NCI-H2227 treated with DMSO at 0.1 percent for 48 hours (cell line): ENCODE measurements at regions not wholly inside any gene's neighbourhood (a gene's known extent, or its start where the extent isn't known, plus 50 kb on each side); places are given as distances from the start of the nearest gene placed in this dataset.

Experiments
- DNase-seq: peaks from one replicate; lab custom pipeline; 2025; lab: John Stamatoyannopoulos, UW

DNA sequence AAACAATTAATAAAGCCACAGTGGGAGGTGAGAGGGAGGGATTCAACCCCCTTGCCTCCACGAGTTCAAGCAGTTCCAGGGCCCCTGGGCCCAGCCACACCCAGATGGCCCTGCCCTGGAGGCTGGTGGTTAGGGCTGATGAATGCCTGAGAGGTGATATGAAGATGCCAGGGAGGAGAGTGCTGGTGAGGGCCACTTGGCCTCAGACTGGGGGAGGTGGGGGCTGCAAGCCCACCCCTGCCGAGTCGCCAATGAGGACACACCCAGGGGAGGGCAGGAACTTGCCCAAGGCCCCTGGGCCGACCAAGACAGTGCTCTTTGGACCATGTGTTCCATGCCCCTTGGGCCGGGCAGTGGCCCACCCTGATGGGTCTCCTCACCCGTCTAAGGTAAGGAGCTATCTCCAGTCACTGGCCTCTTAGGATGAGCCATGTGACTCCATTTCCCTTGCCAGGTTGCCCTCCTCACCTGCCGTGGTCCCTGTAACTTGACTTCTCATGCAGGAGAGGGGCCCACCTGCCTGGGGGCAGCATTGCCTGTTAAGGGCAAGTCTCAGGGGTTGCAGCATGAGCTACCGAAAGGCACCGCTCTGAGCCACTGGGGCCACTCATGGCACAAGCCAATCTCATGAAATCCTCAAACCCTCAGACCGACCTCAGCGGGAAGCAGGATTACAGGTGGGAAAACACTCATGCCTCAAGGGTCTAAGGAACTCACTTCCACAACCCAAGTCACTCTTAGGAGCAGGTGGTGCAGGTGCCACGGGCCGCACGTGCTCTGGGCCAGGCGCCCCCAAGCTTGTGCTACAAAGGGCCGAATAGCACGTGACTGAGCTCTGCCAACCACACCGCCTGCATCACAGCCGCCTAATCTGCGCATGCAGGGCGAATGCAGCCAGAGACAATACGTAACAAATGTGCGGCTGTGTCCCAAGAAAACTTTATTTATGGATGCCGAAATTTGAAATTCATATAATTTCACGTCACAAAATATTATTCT lies 147.4 kb upstream of the MLN start:
- DNase-seq = no peak

DNA sequence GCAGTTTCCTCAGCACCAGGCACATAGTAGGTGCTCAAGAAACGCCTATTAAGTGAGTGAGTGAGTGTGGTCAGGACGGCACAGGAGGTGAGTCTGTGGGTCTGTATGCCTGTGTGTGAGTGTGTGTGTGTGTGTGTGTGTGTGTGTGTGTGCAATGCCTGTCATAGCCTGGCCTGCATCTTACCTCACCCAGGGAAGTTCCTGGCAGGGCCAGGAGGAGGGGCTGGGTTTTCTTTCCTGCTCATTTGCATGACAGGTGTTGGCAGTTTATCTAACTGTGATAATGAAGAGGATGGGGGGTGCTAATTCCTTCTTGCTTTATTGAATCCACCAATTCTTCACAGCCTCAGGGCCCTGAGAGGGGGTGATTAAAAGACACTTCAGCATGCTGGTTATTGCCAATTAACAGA lies 146.7 kb upstream of the MLN start:
- no peak for DNase-seq

DNA sequence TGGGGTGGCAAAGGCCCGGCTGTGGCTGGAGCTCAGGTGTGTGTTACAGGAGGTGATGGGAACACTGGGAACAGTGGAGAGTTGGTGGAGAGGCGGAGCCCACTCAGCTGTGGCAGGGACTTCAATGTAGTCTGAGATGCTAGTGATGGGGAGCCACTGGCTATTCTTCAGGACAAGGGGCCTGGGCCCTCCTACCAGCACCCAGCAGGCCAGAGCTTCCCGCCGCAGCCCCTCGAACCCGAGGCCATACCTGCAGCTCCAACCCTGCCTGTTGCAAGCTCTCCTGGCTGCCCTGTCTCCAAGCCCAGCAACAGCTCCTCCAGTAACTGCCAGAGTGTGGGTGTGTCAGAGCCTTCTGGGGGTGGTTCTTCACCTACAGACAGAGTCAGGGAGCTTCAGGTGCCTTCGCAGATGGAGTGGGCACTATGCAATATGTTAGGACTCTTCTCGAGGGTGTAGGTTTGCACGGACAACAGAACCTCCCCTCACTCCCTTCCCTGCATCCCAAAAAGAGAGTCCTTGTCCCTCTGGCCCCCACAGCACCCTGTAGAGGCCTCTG lies 146.2 kb upstream of the MLN start:
- no peak for DNase-seq

DNA sequence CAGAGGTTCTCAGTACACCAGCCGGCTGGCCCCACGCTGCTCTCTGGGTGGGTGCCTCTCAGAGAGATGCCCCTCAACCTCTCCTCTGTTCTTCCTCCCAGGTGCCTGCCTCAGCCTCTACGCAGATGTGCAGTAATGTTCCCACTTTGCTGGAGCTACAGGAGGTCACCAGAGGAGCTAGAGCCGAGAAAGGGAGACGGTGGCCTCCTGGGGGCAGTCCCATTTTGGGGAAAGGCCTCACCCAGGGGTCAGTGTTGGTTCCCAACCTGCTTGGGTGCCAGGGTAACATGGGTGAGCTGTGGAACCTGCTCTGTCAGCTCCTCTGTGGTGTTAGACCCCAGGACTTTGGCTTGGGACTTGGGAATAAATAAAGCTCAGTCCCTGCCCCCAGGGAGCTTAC lies 145.3 kb upstream of the MLN start:
- DNase-seq = no peak

DNA sequence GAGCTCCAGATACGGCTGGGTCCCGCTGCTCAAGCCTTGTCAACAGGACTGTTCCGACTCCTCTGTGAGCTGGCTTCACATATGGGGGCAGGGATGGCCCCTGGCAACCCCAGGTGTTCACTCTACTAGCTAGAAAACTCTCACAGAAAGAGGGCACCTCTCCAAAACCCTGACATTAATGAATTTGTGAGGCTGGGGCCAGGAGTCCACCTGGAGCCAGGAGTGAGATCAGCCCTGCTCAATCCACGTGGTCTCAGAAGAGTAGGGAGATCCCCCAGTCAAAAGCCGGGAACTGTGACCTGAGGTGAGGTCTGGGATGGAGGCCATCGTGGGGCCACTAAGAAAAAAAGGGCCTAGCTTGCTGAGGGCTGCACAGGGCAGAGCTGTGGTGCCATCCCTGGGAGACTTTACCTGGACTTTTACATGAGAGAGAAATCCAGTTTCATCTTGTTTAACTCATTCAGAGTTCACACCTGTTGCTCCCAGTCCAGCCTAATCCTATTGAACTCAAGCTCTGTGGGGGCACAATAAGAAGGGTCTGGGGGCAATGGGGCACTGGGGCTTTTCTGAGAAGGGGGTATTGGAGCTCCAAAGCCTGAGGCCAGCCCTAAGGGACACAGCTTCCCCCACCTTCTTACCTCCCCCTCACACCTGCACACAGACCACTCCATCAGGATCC lies 144.3 kb upstream of the MLN start:
- DNase-seq = no peak

DNA sequence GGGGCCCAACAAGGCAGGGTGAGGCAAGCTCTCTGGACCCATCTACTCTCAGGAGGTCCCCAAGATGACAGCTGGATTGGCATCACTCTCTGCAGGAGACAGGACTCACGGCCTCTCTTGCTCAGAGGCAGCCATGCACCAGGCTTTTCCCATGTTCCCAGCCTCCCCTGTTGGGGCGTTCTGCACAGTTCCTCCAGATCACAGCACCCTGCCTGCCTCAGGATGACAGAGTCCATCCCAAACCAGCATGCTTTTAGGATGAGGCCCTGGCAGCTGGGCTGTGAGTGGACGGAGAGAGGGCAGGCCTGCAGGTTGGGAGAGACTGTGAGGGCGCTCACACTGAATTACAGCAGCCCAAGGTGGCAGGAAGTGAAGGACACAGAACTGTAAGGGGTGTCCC lies 143.2 kb upstream of the MLN start:
- DNase-seq = no peak

DNA sequence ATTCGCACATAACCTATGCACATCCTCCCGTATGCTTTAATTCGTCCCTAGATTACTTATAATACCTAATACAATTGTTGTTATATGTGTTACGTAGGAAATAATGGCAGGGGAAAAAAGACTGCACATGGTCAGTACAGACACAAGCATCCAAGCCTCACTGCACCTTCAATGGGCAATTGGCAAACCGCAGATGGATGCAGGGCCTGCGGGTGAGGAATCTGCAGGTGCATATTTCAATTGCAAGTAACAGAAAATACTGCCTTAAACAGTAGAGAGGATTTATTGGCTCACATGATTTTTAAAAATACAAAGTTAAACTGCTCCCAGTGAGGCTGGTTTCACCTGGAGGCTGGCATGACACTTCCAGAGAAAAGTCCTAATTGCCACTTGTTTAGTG lies 142.1 kb upstream of the MLN start:
- DNase-seq = no peak

DNA sequence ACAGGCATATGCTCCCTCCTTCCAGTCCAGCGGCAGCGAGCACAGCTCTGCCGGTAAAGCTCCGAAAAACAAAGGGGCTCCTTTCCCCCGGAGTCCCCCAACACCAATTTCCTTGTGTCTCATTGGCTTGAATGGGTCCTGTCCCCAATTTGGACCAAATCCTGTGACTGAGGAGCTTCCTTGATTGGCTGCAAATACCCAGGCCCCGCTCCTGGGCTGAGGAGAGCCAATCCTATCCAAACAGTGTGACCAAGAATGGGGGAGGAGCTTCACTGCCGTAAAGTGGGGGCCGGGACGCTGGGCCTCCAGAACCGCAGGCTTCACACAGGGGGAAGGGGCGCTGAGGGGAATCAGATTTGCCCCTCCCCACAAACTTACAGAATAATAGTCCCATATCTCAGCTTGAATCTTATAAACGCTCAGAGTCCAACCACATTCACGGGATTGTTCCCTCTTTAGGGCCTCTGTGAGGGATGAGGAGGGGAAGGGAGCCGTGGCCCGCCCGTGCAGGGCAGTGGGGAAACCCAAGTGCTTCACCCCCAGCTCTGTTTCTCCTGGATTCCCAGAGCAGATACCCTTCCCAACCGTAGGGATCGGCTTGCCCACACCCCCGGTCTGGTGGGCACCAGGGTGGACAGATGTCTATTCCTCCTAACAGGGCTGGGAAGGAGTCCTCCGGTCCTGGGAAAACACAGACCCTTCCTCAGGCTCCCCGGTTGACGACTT lies 141.0 kb upstream of the MLN start:
- DNase-seq = no peak

DNA sequence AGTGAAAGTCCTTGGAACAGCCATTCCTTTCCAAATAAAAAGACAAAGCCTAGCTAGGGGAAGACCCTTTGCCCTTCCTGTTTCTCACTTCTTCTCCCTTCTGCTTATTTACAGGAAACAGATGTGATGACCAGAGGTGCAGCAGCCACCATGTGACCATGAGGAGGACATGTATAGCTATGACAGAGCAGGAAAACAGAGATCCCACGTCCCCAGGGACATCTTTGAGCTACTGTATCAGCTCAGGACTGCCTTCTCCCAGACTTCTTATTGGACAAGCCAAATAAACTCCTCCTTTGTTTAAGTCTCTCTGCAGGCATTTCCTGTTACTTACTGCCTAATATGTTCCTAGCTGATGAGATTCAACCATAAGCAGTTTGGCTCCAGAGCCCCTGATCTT lies 133.1 kb upstream of the MLN start:
- no peak for DNase-seq

DNA sequence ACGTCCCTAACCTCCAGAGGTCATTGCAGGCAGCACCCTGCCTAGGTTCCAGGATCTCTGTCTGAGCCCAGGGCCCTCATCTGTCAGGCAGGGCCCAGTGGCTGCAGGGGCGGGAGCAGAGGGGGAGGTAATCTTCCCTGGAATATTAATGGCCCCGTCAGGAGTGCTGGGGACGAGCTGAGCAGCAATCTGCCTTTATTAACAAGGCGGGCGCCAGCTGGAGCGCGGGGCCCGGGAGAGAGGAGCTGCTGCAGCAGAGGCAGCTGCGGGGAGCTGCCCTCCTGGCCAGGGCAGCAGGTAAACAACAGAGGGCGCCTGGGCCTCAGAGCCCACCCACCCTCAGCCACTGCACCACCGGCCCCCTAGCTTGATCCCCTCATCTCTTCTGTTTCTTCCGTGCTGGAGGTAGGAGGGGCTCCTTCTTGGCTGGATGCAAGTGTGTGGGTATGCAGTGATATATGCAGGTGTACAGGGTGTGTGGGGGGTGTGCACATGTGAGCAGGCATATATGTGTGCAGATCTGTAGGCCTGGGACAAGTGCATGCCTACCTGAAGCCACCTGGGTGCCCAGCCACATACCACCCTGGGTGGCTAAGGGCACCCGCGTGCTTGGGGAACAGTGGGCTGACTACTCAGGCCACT lies 131.8 kb upstream of the MLN start:
- DNase-seq = peak; percentile 69

DNA sequence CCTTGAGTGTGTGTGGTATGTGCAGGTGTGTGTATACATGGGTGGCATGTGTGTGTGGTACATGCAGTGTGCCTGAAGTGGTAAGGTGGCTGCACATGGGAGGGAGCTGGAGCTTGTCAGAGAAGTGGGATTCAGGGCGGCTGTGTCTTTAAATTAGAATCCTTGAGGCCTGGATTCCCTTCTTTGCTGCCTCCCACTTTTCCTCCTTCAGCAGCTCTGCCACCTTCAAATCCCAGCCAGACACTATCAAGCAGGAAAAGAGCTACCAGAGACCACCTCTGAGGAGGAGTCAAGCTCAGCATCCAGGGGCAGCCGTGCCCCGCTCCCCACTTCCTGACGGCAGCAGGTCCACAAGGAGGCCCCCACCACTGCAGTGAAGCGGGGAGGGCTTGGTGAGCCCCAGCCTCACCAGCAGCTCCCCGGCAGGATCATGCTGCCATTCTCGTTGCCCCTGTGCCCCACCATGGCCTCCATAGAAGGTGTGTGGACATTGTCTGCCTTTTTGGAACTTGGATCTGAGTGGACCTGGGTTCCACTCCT lies 131.0 kb upstream of the MLN start:
- DNase-seq = no peak

DNA sequence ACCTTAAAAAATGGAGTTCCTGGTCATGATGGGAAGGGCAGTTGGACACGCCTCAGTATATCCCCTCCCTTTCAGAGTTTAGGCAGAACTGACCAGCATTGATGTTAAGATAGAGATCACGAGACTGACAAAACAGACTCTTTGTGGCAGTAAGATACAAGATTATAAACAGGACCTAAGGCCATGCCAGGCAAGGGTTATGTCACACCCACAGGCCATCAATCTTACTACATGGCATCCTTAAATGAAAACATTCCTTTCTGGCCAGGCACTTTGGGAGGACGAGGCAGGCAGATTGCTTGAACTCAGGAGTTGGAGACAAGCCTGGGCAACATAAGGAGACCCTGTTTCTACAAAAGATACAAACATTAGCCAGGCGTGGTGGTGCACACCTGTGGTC lies 129.3 kb upstream of the MLN start:
- no peak for DNase-seq

DNA sequence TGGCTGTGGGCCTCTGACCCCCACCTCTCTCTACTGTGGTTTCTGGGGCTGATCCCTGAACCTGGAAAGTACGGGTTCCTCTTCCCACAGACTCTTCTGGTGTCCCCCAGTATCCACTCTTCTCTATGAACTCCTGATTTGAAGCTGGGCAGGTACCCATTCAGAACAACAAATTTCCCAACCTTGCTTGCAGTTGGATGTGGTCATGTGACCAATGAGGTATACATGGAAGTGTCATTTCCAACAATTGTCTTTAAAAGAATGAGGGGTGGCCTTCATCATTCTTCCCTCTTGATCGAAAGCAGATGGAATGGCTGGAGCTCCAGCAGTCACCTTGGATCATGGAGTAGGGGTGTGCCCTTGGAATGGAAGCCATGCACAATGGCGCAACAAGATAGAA lies 128.0 kb upstream of the MLN start:
- no peak for DNase-seq

DNA sequence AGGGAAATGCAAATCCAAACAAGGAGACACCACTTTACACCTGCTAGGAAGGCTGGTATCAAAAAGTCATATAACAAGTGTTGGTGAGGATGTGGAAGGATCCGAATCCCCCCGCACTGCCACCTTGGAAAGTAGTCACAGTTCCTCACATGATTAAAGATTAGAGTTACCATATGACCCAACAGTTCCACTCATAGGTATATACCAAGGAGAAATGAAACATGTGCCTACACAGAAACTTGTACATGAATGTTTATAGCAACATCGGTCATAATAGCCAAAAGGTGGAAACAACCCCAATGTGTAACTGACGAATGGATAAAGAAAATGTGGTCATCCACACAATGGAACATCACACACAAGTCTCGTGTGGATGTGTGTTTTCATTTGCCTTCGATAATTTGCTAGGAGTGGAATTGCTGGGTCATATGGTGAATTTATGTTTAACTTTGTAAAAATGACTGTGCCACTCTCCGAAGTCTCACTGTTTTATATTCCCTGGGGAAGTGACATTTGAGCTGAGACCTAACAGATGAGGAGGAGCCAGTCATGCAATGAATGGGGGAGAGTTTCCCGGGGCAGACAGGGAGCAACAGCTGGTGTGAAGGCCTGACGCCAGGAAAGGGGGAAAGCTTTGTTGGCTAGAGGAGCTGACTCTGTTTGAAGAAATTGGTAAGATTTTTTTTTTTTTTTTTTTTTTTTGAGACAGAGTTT lies 125.9 kb upstream of the MLN start:
- DNase-seq = no peak

DNA sequence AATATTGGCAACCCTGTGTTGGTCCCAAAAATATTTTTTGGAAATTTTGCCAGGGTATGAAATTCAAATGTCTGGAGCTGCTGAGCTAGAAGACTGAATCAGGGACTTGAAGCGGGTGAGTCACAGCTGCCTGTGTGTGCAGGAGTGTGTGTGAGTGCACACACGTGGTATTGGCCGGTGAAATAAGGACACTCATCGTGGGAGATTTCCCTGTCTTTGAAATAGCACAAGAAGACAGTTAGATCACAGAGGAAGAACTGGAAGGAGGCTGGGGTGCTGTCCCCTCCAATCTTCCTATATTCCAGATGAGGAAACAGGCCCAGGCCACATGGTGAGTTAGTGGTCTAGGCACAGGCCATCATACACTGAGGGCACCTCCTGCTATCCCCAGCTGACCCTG lies 123.8 kb upstream of the MLN start:
- no peak for DNase-seq

DNA sequence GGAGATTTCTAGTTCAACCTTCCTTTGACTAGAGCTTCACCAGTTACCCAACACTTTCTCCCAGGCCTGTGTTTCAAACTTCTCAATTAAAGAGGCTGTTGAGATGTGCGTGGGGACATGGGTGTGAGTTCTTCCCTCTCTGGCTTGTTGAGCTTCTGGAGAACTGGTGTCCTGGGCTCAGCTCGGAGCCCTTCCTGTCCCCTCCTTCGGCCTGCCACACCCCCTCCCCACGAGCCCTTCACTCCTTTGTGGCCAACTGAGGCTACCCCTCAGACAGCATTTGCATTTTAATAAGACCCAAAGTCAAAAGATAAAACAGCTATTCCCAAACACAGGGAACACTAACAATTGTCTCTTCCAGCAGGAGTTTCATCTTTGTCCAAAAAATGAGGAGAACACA lies 123.3 kb upstream of the MLN start:
- no peak for DNase-seq

DNA sequence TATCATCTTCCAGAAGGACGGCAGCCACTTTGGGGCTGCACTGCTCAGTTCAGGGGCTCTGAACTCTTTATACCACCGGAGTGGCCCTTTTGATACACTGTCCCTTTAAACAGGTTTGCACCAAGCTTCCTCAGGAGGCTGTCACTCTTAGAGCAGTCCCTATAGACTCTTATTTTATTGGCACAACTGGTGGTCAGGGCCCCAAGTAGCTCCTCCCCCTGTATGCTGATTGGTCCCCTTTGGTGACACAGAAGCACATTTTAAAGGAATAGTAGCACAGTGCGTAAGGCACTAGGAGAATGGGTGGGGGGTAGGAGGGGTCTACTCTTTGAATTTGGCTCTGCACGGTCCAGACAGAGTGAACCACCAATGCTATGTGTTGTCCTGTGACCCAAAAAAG lies 122.6 kb upstream of the MLN start:
- no peak for DNase-seq

DNA sequence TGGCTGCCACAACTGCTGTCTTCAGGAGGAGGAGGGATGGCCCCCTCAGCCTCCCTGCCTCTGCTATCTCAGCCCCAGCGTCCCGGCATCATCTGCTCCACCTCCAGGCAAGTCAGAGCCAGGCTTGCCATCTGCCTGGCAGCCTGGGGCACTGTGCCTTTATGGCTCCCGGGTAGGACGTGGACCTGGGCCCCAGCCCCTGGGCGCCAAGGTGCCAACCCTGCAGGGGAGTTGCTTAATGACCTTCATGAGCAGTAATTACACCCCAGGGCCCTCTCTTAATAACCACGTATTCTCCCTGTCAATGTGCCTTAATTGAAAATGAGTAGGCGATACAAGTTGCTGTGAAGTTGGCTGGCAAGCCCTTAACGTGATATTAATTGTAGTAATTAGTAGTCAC lies 122.1 kb upstream of the MLN start:
- no peak for DNase-seq

DNA sequence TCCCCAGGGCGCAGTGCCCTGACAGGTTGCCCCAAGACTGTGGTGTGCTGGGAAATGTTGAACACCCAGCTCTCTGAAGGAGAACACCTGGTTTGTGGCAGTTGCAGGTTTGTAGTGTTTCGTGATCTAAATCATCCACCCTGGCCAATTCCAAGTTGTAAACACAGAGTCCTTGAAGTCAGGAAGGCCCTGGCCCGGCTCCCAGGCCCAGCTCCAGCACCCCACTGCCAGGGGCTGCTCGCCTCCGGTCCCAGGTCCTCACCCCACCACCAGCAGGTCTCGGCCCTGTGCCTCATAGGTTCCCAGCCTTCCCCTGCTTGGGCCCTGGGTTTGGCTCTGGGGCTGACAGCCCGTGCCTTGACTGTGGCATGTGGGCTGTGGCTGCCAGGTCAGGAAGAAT lies 121.4 kb upstream of the MLN start:
- DNase-seq = no peak

DNA sequence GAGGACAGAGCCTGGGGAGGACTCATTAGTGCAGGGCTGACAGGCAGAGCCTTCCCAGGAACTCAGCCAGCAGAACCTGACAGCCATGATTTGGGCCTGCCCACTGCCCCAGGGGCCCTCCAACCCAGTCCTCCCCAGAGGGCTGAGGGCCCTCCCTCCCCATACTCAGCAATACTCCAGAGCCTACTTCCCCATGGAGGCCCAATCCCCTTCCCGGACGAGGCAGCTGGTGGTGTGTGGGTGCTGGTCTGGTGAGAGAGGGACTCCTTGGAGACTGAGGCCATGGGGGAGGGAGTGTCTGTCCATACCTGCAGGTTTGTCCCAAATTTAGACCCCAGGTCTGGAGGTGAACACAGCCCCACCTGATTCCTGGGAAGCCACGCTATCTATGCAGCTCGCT lies 120.9 kb upstream of the MLN start:
- DNase-seq = no peak

DNA sequence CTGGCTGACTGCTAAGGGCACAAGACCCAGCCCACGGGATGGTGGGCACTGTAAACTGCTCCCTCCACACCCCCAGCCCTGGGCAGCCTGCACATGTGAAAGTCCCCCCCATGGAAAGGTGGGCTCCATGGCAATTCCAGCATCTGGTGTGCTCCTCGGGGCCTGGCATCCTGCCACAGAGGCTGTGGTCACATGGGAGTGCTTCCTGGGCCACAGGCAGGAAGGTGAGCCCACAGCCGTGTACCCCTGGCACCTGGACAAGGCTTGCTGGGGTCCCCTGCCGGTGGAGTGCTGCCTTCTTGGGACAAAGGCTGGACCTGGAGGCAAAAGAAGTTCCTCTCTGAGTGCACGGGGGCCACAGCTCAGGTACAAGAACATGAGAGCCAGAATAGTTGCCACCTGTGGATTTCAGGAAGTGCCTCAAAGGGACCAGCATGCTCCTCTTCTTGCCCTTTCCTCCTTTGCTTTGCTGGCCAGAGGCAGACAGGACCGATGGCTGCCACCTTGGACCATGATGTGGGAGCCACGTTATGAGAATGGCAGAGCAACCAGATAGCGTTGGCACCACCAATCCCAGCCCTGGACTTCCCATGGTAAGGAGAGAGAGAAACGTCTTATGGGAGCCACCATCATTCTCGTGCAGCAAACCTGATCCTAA lies 120.2 kb upstream of the MLN start:
- no peak for DNase-seq
